CD4-positive, CD25-positive, alpha-beta regulatory T cell (primary cell): ENCODE measurements at regions not wholly inside any gene's neighbourhood (a gene's known extent, or its start where the extent isn't known, plus 50 kb on each side); places are given as distances from the start of the nearest gene placed in this dataset.

ENCODE experiments used
- ATAC-seq, 2 donors: fragments of 150-1000 bp; cut with Tn5 transposase; one replicate each; pipeline ENCODE4 v1.10.0; 2021; ENCODE audit warnings: low read depth in 2 of 2, moderate number of reproducible peaks in 2 of 2, moderate library complexity in 1 of 2
- DNase-seq, 3 donors: peaks; one replicate each; pipeline versions ENCODE4 v3.0.0 to v3.0.0-alpha.2; 2012 to 2022; ENCODE audit warnings: mixed read lengths in 1 of 3
- H3K27ac ChIP-seq: one replicate; pipeline ENCODE4 v1.7.0; 2013; ENCODE audit warnings: mild to moderate bottlenecking, low read length; ENCODE audit not compliant: insufficient read depth, poor library complexity, severe bottlenecking
- H3K27me3 ChIP-seq: one replicate; pipeline ENCODE4 v1.7.0; 2013; ENCODE audit warnings: low read length; ENCODE audit not compliant: control insufficient read depth, insufficient read depth
- H3K36me3 ChIP-seq: one replicate; pipeline ENCODE4 v1.7.0; 2013; ENCODE audit warnings: mild to moderate bottlenecking, low read length, moderate library complexity; ENCODE audit not compliant: control insufficient read depth, insufficient read depth
- H3K4me1 ChIP-seq: 2 replicates; pipeline ENCODE4 v1.7.0; 2013; ENCODE audit warnings: mild to moderate bottlenecking, low read length; ENCODE audit not compliant: insufficient read depth, control insufficient read depth, poor library complexity, severe bottlenecking
- H3K4me3 ChIP-seq: one replicate; pipeline ENCODE4 v1.7.0; 2013; ENCODE audit warnings: low read depth, mild to moderate bottlenecking, low read length, moderate library complexity
- H3K9me3 ChIP-seq, 2 experiments: 1 replicate in 1 of 2; 2 replicates in 1 of 2; pipeline ENCODE4 v1.7.0; 2013; ENCODE audit warnings: low read length in 2 of 2, mild to moderate bottlenecking in 1 of 2, moderate library complexity in 1 of 2; ENCODE audit not compliant: control insufficient read depth in 2 of 2
- H3K27ac Mint-ChIP-seq, 3 donors: one replicate each; pipeline ENCODE4 v1.8.0; 2020 to 2022; ENCODE audit warnings: mild to moderate bottlenecking in 3 of 3, mixed read lengths in 3 of 3, moderate library complexity in 2 of 3
- H3K27me3 Mint-ChIP-seq: one replicate; pipeline ENCODE4 v1.8.0; 2022; ENCODE audit warnings: mild to moderate bottlenecking, mixed read lengths
- H3K36me3 Mint-ChIP-seq: one replicate; pipeline ENCODE4 v1.8.0; 2020; ENCODE audit warnings: mixed read lengths
- H3K4me1 Mint-ChIP-seq, 4 donors: one replicate each; pipeline ENCODE4 v1.8.0; 2020 to 2022; ENCODE audit warnings: mixed read lengths in 4 of 4, mild to moderate bottlenecking in 1 of 4
- H3K4me3 Mint-ChIP-seq, 4 donors: one replicate each; pipeline ENCODE4 v1.8.0; 2020 to 2022; ENCODE audit warnings: mild to moderate bottlenecking in 4 of 4, mixed read lengths in 4 of 4, moderate library complexity in 3 of 4
- H3K9me3 Mint-ChIP-seq, 7 donors: one replicate each; pipeline ENCODE4 v1.8.0; 2020 to 2022; ENCODE audit warnings: mixed read lengths in 7 of 7, mild to moderate bottlenecking in 3 of 7, moderate library complexity in 2 of 7

GRCh38 chr2:37476411-37476810 lies 132.0 kb downstream of the QPCT start:
- Histone ChIP-seq H3K27me3 (peaks cover 2% of the 10 kb centered on the region), H3K4me1 (no peaks in the 10 kb centered on the region), H3K9me3 (no peaks in the 10 kb centered on the region), H3K4me3 (no peak overlapping the region), H3K27ac (no peak overlapping the region), H3K36me3 (no peaks in the 10 kb centered on the region)
- H3K36me3 Mint-ChIP-seq: no peaks in the 10 kb centered on the region
- no peak overlapping the region for H3K4me3 Mint-ChIP-seq
- peaks cover 0 to 2% (median 0%) of the 10 kb centered on the region in 4 donors for H3K4me1 Mint-ChIP-seq
- peaks cover 4% of the 10 kb centered on the region for H3K27me3 Mint-ChIP-seq
- H3K9me3 Mint-ChIP-seq: peaks cover 0 to 1% (median 0%) of the 10 kb centered on the region in 7 donors
- DNase-seq (no peak), ATAC-seq (no peak)
- no peak overlapping the region for H3K27ac Mint-ChIP-seq

GRCh38 chr2:37477921-37478320 lies 133.5 kb downstream of the QPCT start:
- Mint-ChIP-seq H3K4me3 (no peak overlapping the region), H3K4me1 (peaks cover 0 to 2% (median 0%) of the 10 kb centered on the region in 4 donors), H3K9me3 (peaks cover 0 to 1% (median 0%) of the 10 kb centered on the region in 7 donors), H3K27me3 (peaks cover 4% of the 10 kb centered on the region), H3K36me3 (no peaks in the 10 kb centered on the region), H3K27ac (no peak overlapping the region)
- DNase-seq (no peak), ATAC-seq (no peak)
- peaks cover 2% of the 10 kb centered on the region for H3K27me3 ChIP-seq
- no peak overlapping the region for H3K4me3 ChIP-seq
- no peak overlapping the region for H3K27ac ChIP-seq
- no peaks in the 10 kb centered on the region for H3K9me3 ChIP-seq
- no peaks in the 10 kb centered on the region for H3K4me1 ChIP-seq
- no peaks in the 10 kb centered on the region for H3K36me3 ChIP-seq

- no peaks in the 10 kb centered on the region for H3K4me1 ChIP-seq
- no peaks in the 10 kb centered on the region for H3K36me3 Mint-ChIP-seq
- no peaks in the 10 kb centered on the region for H3K4me1 Mint-ChIP-seq
- no peaks in the 10 kb centered on the region for H3K36me3 ChIP-seq
- no peak overlapping the region for H3K27ac Mint-ChIP-seq
- H3K27ac ChIP-seq: no peak overlapping the region
- no peak overlapping the region for H3K4me3 Mint-ChIP-seq
- ATAC-seq (no peak), DNase-seq (no peak)
- H3K27me3 ChIP-seq: no peaks in the 10 kb centered on the region
- H3K9me3 Mint-ChIP-seq: no peaks in the 10 kb centered on the region
- H3K27me3 Mint-ChIP-seq: peaks cover 4% of the 10 kb centered on the region
- no peaks in the 10 kb centered on the region for H3K9me3 ChIP-seq
- no peak overlapping the region for H3K4me3 ChIP-seq
Measured at GRCh38 chr2:37481244-37481643, 136.8 kb downstream of the QPCT start.

- ATAC-seq (no peak), DNase-seq (no peak)
- no peak overlapping the region for H3K27ac ChIP-seq
- H3K36me3 ChIP-seq: no peaks in the 10 kb centered on the region
- H3K4me3 Mint-ChIP-seq: no peak overlapping the region
- no peak overlapping the region for H3K27ac Mint-ChIP-seq
- no peaks in the 10 kb centered on the region for H3K9me3 Mint-ChIP-seq
- peaks cover 7% of the 10 kb centered on the region for H3K27me3 ChIP-seq
- H3K4me1 Mint-ChIP-seq: no peaks in the 10 kb centered on the region
- no peak overlapping the region for H3K4me3 ChIP-seq
- H3K27me3 Mint-ChIP-seq: peaks cover 15% of the 10 kb centered on the region
- H3K4me1 ChIP-seq: no peaks in the 10 kb centered on the region
- no peaks in the 10 kb centered on the region for H3K9me3 ChIP-seq
- no peaks in the 10 kb centered on the region for H3K36me3 Mint-ChIP-seq
Measured at GRCh38 chr2:37489041-37489456, 144.6 kb downstream of the QPCT start.

GRCh38 chr2:37489536-37489935 lies 145.1 kb downstream of the QPCT start:
- Mint-ChIP-seq H3K36me3 (no peaks in the 10 kb centered on the region), H3K4me1 (no peaks in the 10 kb centered on the region), H3K27me3 (peaks cover 15% of the 10 kb centered on the region), H3K9me3 (no peaks in the 10 kb centered on the region), H3K27ac (no peak overlapping the region), H3K4me3 (no peak overlapping the region)
- no peaks in the 10 kb centered on the region for H3K4me1 ChIP-seq
- H3K4me3 ChIP-seq: no peak overlapping the region
- H3K36me3 ChIP-seq: no peaks in the 10 kb centered on the region
- no peak for ATAC-seq
- H3K27me3 ChIP-seq: peaks cover 7% of the 10 kb centered on the region
- no peak overlapping the region for H3K27ac ChIP-seq
- DNase-seq: no peak
- no peaks in the 10 kb centered on the region for H3K9me3 ChIP-seq

- no peaks in the 10 kb centered on the region for H3K4me1 Mint-ChIP-seq
- H3K4me1 ChIP-seq: no peaks in the 10 kb centered on the region
- H3K4me3 Mint-ChIP-seq: no peak overlapping the region
- peaks cover 26% of the 10 kb centered on the region for H3K27me3 Mint-ChIP-seq
- H3K27ac ChIP-seq: no peak overlapping the region
- no peak overlapping the region for H3K4me3 ChIP-seq
- ATAC-seq: no peak
- H3K36me3 ChIP-seq: no peaks in the 10 kb centered on the region
- peaks cover 0 to 15% (median 3%) of the 10 kb centered on the region in 7 donors for H3K9me3 Mint-ChIP-seq
- no peaks in the 10 kb centered on the region for H3K9me3 ChIP-seq
- H3K27me3 ChIP-seq: peaks cover 7% of the 10 kb centered on the region
- no peaks in the 10 kb centered on the region for H3K36me3 Mint-ChIP-seq
- DNase-seq: no peak
- H3K27ac Mint-ChIP-seq: no peak overlapping the region
Measured at GRCh38 chr2:37493425-37493824, 149.0 kb downstream of the QPCT start.

GRCh38 chr2:37499113-37499512 lies 154.7 kb downstream of the QPCT start:
- Histone ChIP-seq H3K27ac (no peak overlapping the region), H3K36me3 (no peaks in the 10 kb centered on the region), H3K4me3 (no peak overlapping the region), H3K27me3 (peaks cover 17% of the 10 kb centered on the region), H3K9me3 (no peaks in the 10 kb centered on the region), H3K4me1 (no peaks in the 10 kb centered on the region)
- DNase-seq: no peak
- Mint-ChIP-seq H3K4me1 (no peaks in the 10 kb centered on the region), H3K9me3 (peaks cover 0 to 15% (median 4%) of the 10 kb centered on the region in 7 donors), H3K4me3 (no peak overlapping the region), H3K27ac (no peak overlapping the region), H3K36me3 (no peaks in the 10 kb centered on the region), H3K27me3 (peaks cover 41% of the 10 kb centered on the region)
- ATAC-seq: no peak

- H3K36me3 Mint-ChIP-seq: no peaks in the 10 kb centered on the region
- no peak for ATAC-seq
Measured at GRCh38 chr2:37500031-37500430, 155.6 kb downstream of the QPCT start.

More at GRCh38 chr2:37500031-37500430, 155.6 kb downstream of the QPCT start:
- peak overlapping the region in 1 of 4 donors; percentile 35 for H3K4me3 Mint-ChIP-seq
- Histone ChIP-seq H3K27me3 (peaks cover 17% of the 10 kb centered on the region), H3K36me3 (no peaks in the 10 kb centered on the region), H3K9me3 (no peaks in the 10 kb centered on the region), H3K4me1 (no peaks in the 10 kb centered on the region), H3K4me3 (no peak overlapping the region), H3K27ac (no peak overlapping the region)
- DNase-seq: no peak
- peaks cover 0 to 15% (median 4%) of the 10 kb centered on the region in 7 donors for H3K9me3 Mint-ChIP-seq
- peaks cover 41% of the 10 kb centered on the region for H3K27me3 Mint-ChIP-seq
- no peaks in the 10 kb centered on the region for H3K4me1 Mint-ChIP-seq
- no peak overlapping the region for H3K27ac Mint-ChIP-seq
